Suprapubic skin (tissue), 4 donors: ENCODE measurements at regions not wholly inside any gene's neighbourhood (a gene's known extent, or its start where the extent isn't known, plus 50 kb on each side); places are given as distances from the start of the nearest gene placed in this dataset.

Experiments
- DNase-seq, 2 donors: peaks; one replicate each; pipeline ENCODE4 v3.0.0-alpha.2; 2019; ENCODE audit warnings: low spot score in 2 of 2
- H3K27ac ChIP-seq: fragments of 200-600 bp; sonication (generic); one replicate; pipeline ENCODE4 v1.5.1; 2019
- H3K27me3 ChIP-seq: fragments of 200-600 bp; sonication (generic); one replicate; pipeline ENCODE4 v1.5.1; 2019
- H3K36me3 ChIP-seq: fragments of 200-600 bp; sonication (generic); one replicate; pipeline ENCODE4 v1.5.1; 2019
- H3K4me1 ChIP-seq: fragments of 200-600 bp; sonication (generic); one replicate; pipeline ENCODE4 v1.5.1; 2019
- H3K4me3 ChIP-seq: fragments of 200-600 bp; sonication (generic); one replicate; pipeline ENCODE4 v1.5.1; 2019; ENCODE audit warnings: mild to moderate bottlenecking
- H3K9me3 ChIP-seq: fragments of 200-600 bp; sonication (generic); one replicate; pipeline ENCODE4 v1.5.1; 2019
- CTCF ChIP-seq, 2 donors: fragments of 200-600 bp in 1 of 2; fragments of 450-650 bp in 1 of 2; sonication (generic) in 1 of 2; IDR thresholded peaks; one replicate each; pipeline ENCODE4 v1.5.1; 2016 to 2019; ENCODE audit warnings: antibody characterized with exemption in 2 of 2, mild to moderate bottlenecking in 1 of 2, moderate library complexity in 1 of 2
- EP300 ChIP-seq: sonication (generic); formaldehyde crosslinking; IDR thresholded peaks from one replicate; pipeline ENCODE4 v1.6.1; 2017; ENCODE audit warnings: antibody characterized with exemption
- POLR2A ChIP-seq, 2 donors: fragments of 450-650 bp; IDR thresholded peaks; one replicate each; pipeline ENCODE4 v1.6.1; 2017; ENCODE audit warnings: antibody characterized with exemption in 2 of 2, mild to moderate bottlenecking in 2 of 2, moderate library complexity in 2 of 2
- POLR2AphosphoS5 ChIP-seq, 3 donors: sonication (generic); formaldehyde crosslinking; IDR thresholded peaks; one replicate each; pipeline ENCODE4 v1.6.1; 2017; ENCODE audit warnings: antibody characterized with exemption in 3 of 3
- WGBS: methylation state at CpG from one replicate; pipeline ENCODE4 v1.1.5; 2018; 5-methylcytosine and 5-hydroxymethylcytosine counted together

DNA sequence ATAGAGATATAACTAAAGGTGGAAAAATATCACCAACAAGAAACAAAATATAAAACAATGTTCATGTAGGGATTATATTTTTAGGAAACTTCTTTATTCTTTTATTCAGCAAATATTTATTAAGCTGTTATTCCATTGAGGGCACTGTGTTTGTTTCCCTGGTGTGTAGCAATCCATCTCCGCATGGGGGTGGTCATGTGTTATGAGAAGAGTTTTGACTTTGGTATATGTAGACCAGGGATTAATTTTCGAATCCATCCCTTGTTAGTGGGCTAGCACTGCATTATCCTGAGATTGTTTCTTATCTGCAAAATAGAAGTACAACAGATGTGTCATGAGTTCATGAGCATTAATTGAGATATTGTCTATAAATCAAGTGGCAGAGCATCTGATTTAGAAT lies 190.2 kb upstream of the LRRC7 start:
- Histone ChIP-seq H3K27me3 (no peaks in the 10 kb centered on the region), H3K4me1 (no peaks in the 10 kb centered on the region), H3K27ac (no peak overlapping the region), H3K4me3 (no peak overlapping the region), H3K9me3 (no peaks in the 10 kb centered on the region), H3K36me3 (no peaks in the 10 kb centered on the region)
- 42% methylated on average over 2 of the region's 2 CpGs for WGBS
- DNase-seq, result no peak
- TF ChIP-seq CTCF (IDR thresholded peaks at IDR 0.05) (no peak), POLR2A (IDR thresholded peaks at IDR 0.05) (no peak), POLR2AphosphoS5 (IDR thresholded peaks at IDR 0.05) (no peak), EP300 (no peak)

DNA sequence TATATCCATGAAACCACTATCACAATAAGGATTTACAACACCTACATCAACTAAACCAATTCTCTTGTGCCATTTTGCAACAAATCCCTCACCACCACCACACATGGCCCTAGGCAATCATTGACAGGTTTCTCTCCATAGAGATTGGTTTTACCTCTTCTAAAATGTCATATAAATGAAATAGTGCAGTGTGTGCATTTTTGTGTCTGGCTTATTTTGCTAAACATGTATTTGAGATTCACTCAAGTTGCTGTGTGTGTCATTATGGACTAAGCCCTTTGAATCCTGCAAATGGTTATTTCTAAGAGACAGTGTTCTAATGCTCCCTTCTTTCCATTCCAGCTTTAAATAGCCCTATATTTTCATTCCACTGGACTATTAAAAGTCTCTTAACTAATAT lies 179.7 kb upstream of the LRRC7 start:
- TF ChIP-seq CTCF (IDR thresholded peaks at IDR 0.05), result no peak
- TF ChIP-seq POLR2AphosphoS5 (IDR thresholded peaks at IDR 0.05), result no peak
- TF ChIP-seq EP300, result no peak
- no peak for TF ChIP-seq POLR2A (IDR thresholded peaks at IDR 0.05)
- H3K27me3 ChIP-seq, result no peaks in the 10 kb centered on the region
- no peak for DNase-seq
- no peaks in the 10 kb centered on the region for H3K4me1 ChIP-seq
- no peaks in the 10 kb centered on the region for H3K9me3 ChIP-seq
- no peaks in the 10 kb centered on the region for H3K36me3 ChIP-seq
- H3K4me3 ChIP-seq, result no peak overlapping the region
- H3K27ac ChIP-seq, result no peak overlapping the region

GRCh38 chr1:69400128-69400527 lies 167.6 kb upstream of the LRRC7 start:
- no peaks in the 10 kb centered on the region for H3K27me3 ChIP-seq
- H3K27ac ChIP-seq, result no peak overlapping the region
- H3K4me1 ChIP-seq, result no peaks in the 10 kb centered on the region
- WGBS, result 88% methylated on average over 1 of the region's 1 CpG
- TF ChIP-seq CTCF (IDR thresholded peaks at IDR 0.05), result no peak
- no peak for TF ChIP-seq EP300
- TF ChIP-seq POLR2A (IDR thresholded peaks at IDR 0.05), result no peak
- TF ChIP-seq POLR2AphosphoS5 (IDR thresholded peaks at IDR 0.05), result no peak
- DNase-seq, result no peak
- no peaks in the 10 kb centered on the region for H3K9me3 ChIP-seq
- no peak overlapping the region for H3K4me3 ChIP-seq
- H3K36me3 ChIP-seq, result no peaks in the 10 kb centered on the region

GRCh38 chr1:69401879-69402278 lies 165.8 kb upstream of the LRRC7 start:
- 94% methylated on average over 3 of the region's 3 CpGs for WGBS
- H3K4me3 ChIP-seq, result no peak overlapping the region
- no peak overlapping the region for H3K27ac ChIP-seq
- H3K9me3 ChIP-seq, result no peaks in the 10 kb centered on the region
- H3K27me3 ChIP-seq, result no peaks in the 10 kb centered on the region
- DNase-seq, result no peak
- no peaks in the 10 kb centered on the region for H3K36me3 ChIP-seq
- H3K4me1 ChIP-seq, result no peaks in the 10 kb centered on the region
- TF ChIP-seq CTCF (IDR thresholded peaks at IDR 0.05) (no peak), POLR2A (IDR thresholded peaks at IDR 0.05) (no peak)

GRCh38 chr1:69403756-69404320 lies 163.9 kb upstream of the LRRC7 start:
- H3K27ac ChIP-seq, result no peak overlapping the region
- H3K36me3 ChIP-seq, result no peaks in the 10 kb centered on the region
- H3K4me1 ChIP-seq, result no peaks in the 10 kb centered on the region
- no peaks in the 10 kb centered on the region for H3K27me3 ChIP-seq
- 85% methylated on average over 3 of the region's 3 CpGs for WGBS
- H3K9me3 ChIP-seq, result no peaks in the 10 kb centered on the region
- TF ChIP-seq CTCF (IDR thresholded peaks at IDR 0.05) (no peak), EP300 (no peak), POLR2A (IDR thresholded peaks at IDR 0.05) (no peak), POLR2AphosphoS5 (IDR thresholded peaks at IDR 0.05) (no peak)
- no peak for DNase-seq
- H3K4me3 ChIP-seq, result no peak overlapping the region
